Peyer's patch (tissue), 4 donors: ENCODE measurements at regions not wholly inside any gene's neighbourhood (a gene's known extent, or its start where the extent isn't known, plus 50 kb on each side); places are given as distances from the start of the nearest gene placed in this dataset.

Experiments
- POLR2A ChIP-seq, 2 donors: fragments of 450-650 bp; IDR thresholded peaks; one replicate each; pipeline ENCODE4 v1.5.1; 2017; ENCODE audit warnings: antibody characterized with exemption in 2 of 2, mild to moderate bottlenecking in 2 of 2, moderate library complexity in 2 of 2
- TF ChIP-seq, protein P1 (sequence below), 6 experiments: fragments of 450-650 bp in 4 of 6; fragments of 200-600 bp in 2 of 6; sonication (generic) in 1 of 6; IDR thresholded peaks; one replicate each; pipeline ENCODE4 v1.5.1; 2017 to 2019; ENCODE audit warnings: antibody characterized with exemption in 6 of 6, mild to moderate bottlenecking in 3 of 6, moderate library complexity in 1 of 6

DNA sequence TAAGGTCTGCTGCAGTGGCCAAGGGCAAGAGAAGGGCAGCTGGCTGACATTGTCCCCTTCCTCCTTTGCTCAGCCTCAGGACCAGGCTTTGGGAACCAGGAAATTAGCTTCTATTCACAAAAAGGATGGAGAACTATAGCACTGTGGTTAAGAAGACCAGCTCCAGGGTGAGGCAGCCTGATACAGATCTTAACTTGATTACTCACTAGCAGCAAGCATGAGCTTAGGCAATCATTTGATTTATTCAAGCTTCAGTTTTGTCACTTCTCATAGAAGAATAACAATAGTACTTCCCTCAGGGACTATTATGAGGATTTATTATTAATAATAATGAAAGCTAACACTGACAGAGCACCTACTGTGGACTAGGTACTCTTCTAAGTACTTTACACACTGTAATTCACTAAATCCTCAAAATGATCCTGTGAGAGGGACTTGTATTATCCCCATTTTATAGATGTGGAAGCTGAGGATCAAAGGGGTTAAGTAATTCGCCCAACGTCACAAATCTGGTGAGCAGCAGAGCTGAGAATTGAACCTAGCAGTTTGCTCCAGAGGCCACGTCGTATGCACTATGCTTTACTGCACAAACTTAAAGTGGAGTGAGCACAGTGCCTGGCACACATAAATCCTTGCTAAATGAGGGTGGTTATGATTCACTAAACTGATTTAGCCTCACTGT is 130.4 kb upstream of the PAK3 start:
- TF ChIP-seq, protein P1, sequence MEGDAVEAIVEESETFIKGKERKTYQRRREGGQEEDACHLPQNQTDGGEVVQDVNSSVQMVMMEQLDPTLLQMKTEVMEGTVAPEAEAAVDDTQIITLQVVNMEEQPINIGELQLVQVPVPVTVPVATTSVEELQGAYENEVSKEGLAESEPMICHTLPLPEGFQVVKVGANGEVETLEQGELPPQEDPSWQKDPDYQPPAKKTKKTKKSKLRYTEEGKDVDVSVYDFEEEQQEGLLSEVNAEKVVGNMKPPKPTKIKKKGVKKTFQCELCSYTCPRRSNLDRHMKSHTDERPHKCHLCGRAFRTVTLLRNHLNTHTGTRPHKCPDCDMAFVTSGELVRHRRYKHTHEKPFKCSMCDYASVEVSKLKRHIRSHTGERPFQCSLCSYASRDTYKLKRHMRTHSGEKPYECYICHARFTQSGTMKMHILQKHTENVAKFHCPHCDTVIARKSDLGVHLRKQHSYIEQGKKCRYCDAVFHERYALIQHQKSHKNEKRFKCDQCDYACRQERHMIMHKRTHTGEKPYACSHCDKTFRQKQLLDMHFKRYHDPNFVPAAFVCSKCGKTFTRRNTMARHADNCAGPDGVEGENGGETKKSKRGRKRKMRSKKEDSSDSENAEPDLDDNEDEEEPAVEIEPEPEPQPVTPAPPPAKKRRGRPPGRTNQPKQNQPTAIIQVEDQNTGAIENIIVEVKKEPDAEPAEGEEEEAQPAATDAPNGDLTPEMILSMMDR (IDR thresholded peaks at IDR 0.05), result no peak
- TF ChIP-seq POLR2A (IDR thresholded peaks at IDR 0.05), result no peak
